Activated CD4-positive, alpha-beta T cell treated with anti-CD3 and anti-CD28 coated beads for 36 hours (primary cell): ENCODE measurements at regions not wholly inside any gene's neighbourhood (a gene's known extent, or its start where the extent isn't known, plus 50 kb on each side); places are given as distances from the start of the nearest gene placed in this dataset.

Source experiments
- ATAC-seq: fragments of 200-7000 bp; cut with Tn5 transposase; one replicate; pipeline ENCODE4 v1.10.0; 2021; ENCODE audit warnings: mild to moderate bottlenecking, moderate library complexity
- CTCF ChIA-PET: fragments of 350-600 bp; sonication (Branson Sonifier 250); formaldehyde crosslinking; loops from one replicate; lab custom pipeline; 2021; ENCODE audit warnings: antibody characterized with exemption; lab: Charles Lee
- POLR2A ChIA-PET: fragments of 350-600 bp; sonication (Branson Sonifier 250); formaldehyde crosslinking; loops from one replicate; lab custom pipeline; 2021; ENCODE audit warnings: antibody characterized with exemption, inconsistent platforms; lab: Charles Lee
- DNase-seq: peaks from one replicate; pipeline ENCODE4 v3.0.0-alpha.2; 2020
- H3K27ac Mint-ChIP-seq: one replicate; pipeline ENCODE4 v1.8.0; 2021; ENCODE audit warnings: mixed read lengths
- H3K27me3 Mint-ChIP-seq: one replicate; pipeline ENCODE4 v1.8.0; 2021; ENCODE audit warnings: mixed read lengths
- H3K36me3 Mint-ChIP-seq: one replicate; pipeline ENCODE4 v1.8.0; 2021; ENCODE audit warnings: low read depth, mixed read lengths
- H3K4me1 Mint-ChIP-seq: one replicate; pipeline ENCODE4 v1.8.0; 2021; ENCODE audit warnings: mixed read lengths
- H3K4me3 Mint-ChIP-seq: one replicate; pipeline ENCODE4 v1.8.0; 2021; ENCODE audit warnings: mild to moderate bottlenecking, moderate library complexity, mixed read lengths
- H3K9me3 Mint-ChIP-seq: one replicate; pipeline ENCODE4 v1.8.0; 2021; ENCODE audit warnings: low read depth, mixed read lengths
- intact Hi-C, 2 experiments: fragments of 100-400 bp; cut with DNase I in 1 of 2; cut with micrococcal nuclease in 1 of 2; formaldehyde crosslinking; loops; one replicate each; pipeline versions ENCODE4 v1.14.2 to v1.15.1; 2022 to 2024; cut with DNase I, micrococcal nuclease

GRCh38 chr12:92546635-92547348, 156.0 kb upstream of the PLEKHG7 start:
- Mint-ChIP-seq H3K9me3 (peaks cover 8% of the 10 kb centered on the region), H3K4me1 (peaks cover 23% of the 10 kb centered on the region), H3K27me3 (no peaks in the 10 kb centered on the region), H3K36me3 (peaks cover 2% of the 10 kb centered on the region), H3K4me3 (no peak overlapping the region), H3K27ac (no peak overlapping the region)
- ChIA-PET CTCF (interaction anchor here (0.7 to 1.7 kb wide), 3 partner anchors 11 to 166 kb away, joined by 3 to 7 read pairs (median 4); no protein-coding TSS in a partner anchor), POLR2A (no interaction called here)
- no peak for ATAC-seq
- no peak for DNase-seq
- intact Hi-C loops = no loop called here

DNA sequence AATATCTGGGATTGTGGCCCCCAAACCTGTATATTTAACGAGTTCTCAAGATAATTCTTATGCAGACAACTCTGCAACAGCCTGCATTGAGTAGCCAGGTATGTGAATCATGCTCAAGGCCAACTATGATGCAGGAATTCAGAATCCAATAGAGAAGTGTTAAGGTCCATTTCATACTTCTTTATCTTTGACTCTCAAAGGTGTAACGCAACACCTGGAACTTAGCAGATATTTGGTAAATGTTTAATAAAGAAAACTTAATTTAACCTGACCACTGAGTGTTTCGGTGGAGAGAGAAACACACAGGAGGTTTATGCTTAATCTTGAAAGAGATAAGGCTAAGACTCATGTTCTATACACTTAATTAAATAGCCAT, 156.5 kb upstream of the PLEKHG7 start:
- no peak overlapping the region for H3K27ac Mint-ChIP-seq
- H3K9me3 Mint-ChIP-seq = peaks cover 10% of the 10 kb centered on the region
- H3K4me3 Mint-ChIP-seq = no peak overlapping the region
- intact Hi-C loops = no loop called here
- POLR2A ChIA-PET = interaction anchor here (0.6 kb wide), 1 partner anchor 30 kb away, joined by 3 read pairs; no protein-coding TSS in a partner anchor
- H3K4me1 Mint-ChIP-seq = peaks cover 26% of the 10 kb centered on the region
- no peaks in the 10 kb centered on the region for H3K27me3 Mint-ChIP-seq
- no peak for ATAC-seq
- DNase-seq = no peak
- CTCF ChIA-PET = interaction anchor here (1.6 to 1.7 kb wide), 2 partner anchors 12 to 44 kb away, joined by 4 to 7 read pairs; no protein-coding TSS in a partner anchor
- H3K36me3 Mint-ChIP-seq = peaks cover 2% of the 10 kb centered on the region

DNA sequence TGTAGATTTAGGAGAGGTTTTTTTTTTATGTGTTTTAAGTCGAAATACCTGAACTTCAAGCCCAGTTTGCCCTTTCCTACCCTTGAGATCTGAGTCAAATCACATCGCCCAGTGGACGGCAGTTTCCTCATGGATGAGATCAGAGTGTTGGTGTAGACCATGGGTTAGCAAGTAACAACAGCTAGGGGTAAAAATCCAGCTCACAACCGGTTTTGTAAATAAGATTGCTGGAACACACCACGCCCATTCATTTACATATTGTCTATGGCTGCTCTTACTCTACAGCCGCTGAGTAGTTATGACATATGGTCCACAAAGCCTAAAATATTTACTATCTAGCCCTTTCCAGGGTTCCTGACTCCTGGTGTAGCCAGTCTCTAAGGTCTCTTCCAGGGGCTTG, 158.5 kb upstream of the PLEKHG7 start:
- H3K4me3 Mint-ChIP-seq = no peak overlapping the region
- ATAC-seq (no peak), DNase-seq (no peak)
- H3K27me3 Mint-ChIP-seq = no peaks in the 10 kb centered on the region
- CTCF ChIA-PET = interaction anchor here (0.7 kb wide), 2 partner anchors 49 to 140 kb away, joined by 3 to 5 read pairs; no protein-coding TSS in a partner anchor
- H3K9me3 Mint-ChIP-seq = peaks cover 5% of the 10 kb centered on the region
- H3K36me3 Mint-ChIP-seq = peaks cover 2% of the 10 kb centered on the region
- intact Hi-C loops = no loop called here
- POLR2A ChIA-PET = interaction anchor here (0.5 kb wide), 1 partner anchor 763 kb away, joined by 3 read pairs; no protein-coding TSS in a partner anchor
- H3K4me1 Mint-ChIP-seq = peaks cover 44% of the 10 kb centered on the region
- H3K27ac Mint-ChIP-seq = no peak overlapping the region

- Mint-ChIP-seq H3K4me1 (peaks cover 48% of the 10 kb centered on the region), H3K27ac (no peak overlapping the region), H3K9me3 (peaks cover 3% of the 10 kb centered on the region), H3K27me3 (no peaks in the 10 kb centered on the region), H3K4me3 (no peak overlapping the region), H3K36me3 (peaks cover under 1% of the 10 kb centered on the region)
- no peak for ATAC-seq
- intact Hi-C loops = no loop called here
- ChIA-PET CTCF (interaction anchor here (0.5 kb wide), 1 partner anchor 135 kb away, joined by 7 read pairs; no protein-coding TSS in a partner anchor), POLR2A (interaction anchor here (0.5 kb wide), 1 partner anchor 762 kb away, joined by 3 read pairs; no protein-coding TSS in a partner anchor)
- no peak for DNase-seq
Observed at GRCh38 chr12:92543840-92544239, 158.9 kb upstream of the PLEKHG7 start.

DNA sequence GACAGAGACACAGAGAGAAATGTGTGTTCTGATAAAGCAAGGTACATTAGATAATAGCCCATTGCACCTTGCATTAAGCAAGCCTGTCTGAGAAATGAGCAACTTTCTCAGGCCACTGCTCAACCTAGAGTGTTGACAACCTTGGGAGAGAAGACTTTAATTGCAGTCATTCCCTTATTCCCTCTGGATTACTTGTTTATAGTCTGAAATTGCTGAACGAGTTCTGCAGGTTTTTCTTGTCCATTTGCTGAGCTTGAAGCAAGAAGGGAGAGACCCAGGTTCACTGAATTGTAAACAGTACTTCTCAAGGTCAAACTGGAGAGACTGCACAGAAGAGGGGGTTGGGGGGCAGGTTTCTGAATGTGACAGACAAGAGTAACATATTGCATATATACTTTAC, 159.4 kb upstream of the PLEKHG7 start:
- H3K4me1 Mint-ChIP-seq = peaks cover 50% of the 10 kb centered on the region
- CTCF ChIA-PET = interaction anchor here (0.5 kb wide), 1 partner anchor 135 kb away, joined by 7 read pairs; no protein-coding TSS in a partner anchor
- DNase-seq (no peak), ATAC-seq (no peak)
- peaks cover 1% of the 10 kb centered on the region for H3K9me3 Mint-ChIP-seq
- intact Hi-C loops = no loop called here
- no peaks in the 10 kb centered on the region for H3K36me3 Mint-ChIP-seq
- POLR2A ChIA-PET = no interaction called here
- no peaks in the 10 kb centered on the region for H3K27me3 Mint-ChIP-seq
- H3K4me3 Mint-ChIP-seq = no peak overlapping the region
- no peak overlapping the region for H3K27ac Mint-ChIP-seq

DNA sequence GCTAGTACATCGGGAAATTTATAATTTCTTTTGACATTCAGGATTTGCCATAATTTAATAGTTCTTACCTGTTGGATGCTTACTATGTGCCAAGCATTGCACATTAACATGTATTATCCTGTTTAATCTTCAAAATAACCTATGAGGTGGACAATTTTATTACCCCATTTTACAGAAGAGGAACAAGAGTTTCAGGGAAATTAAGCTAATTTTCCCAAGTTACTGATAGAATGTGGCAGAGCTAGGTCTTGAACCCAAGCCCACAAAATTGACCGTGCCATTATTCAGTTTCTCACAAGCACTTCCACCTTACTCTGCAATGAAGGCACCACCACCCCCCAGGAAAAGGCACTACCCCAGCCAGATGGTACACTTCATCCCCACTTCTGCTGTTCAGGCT, 161.1 kb upstream of the PLEKHG7 start:
- intact Hi-C loops = no loop called here
- no peaks in the 10 kb centered on the region for H3K36me3 Mint-ChIP-seq
- no peak overlapping the region for H3K4me3 Mint-ChIP-seq
- peaks cover 60% of the 10 kb centered on the region for H3K4me1 Mint-ChIP-seq
- ATAC-seq (no peak), DNase-seq (no peak)
- ChIA-PET POLR2A (no interaction called here), CTCF (interaction anchor here (1.8 kb wide), 1 partner anchor 36 kb away, joined by 4 read pairs; no protein-coding TSS in a partner anchor)
- peak overlapping the region; percentile 7 for H3K27ac Mint-ChIP-seq
- H3K9me3 Mint-ChIP-seq = peaks cover 1% of the 10 kb centered on the region
- H3K27me3 Mint-ChIP-seq = no peaks in the 10 kb centered on the region

GRCh38 chr12:92540782-92541423, 161.9 kb upstream of the PLEKHG7 start:
- peak overlapping the region; percentile 92 for H3K27ac Mint-ChIP-seq
- DNase-seq = no peak
- intact Hi-C loops = no loop called here

GRCh38 chr12:92539976-92540781, 162.6 kb upstream of the PLEKHG7 start:
- peak; percentile 37 for DNase-seq
- POLR2A ChIA-PET = interaction anchor here (0.6 kb wide), 1 partner anchor 442 kb away, joined by 8 read pairs; no protein-coding TSS in a partner anchor
- intact Hi-C loops = loop anchor here (1.0 to 2.0 kb wide), 6 partner anchors 11 to 37 kb away; no protein-coding TSS in a partner anchor
- H3K36me3 Mint-ChIP-seq = no peaks in the 10 kb centered on the region
- peaks cover 65% of the 10 kb centered on the region for H3K4me1 Mint-ChIP-seq
- H3K4me3 Mint-ChIP-seq = no peak overlapping the region
- peak overlapping the region; percentile 92 for H3K27ac Mint-ChIP-seq
- peaks cover 1% of the 10 kb centered on the region for H3K9me3 Mint-ChIP-seq
- no peaks in the 10 kb centered on the region for H3K27me3 Mint-ChIP-seq
- CTCF ChIA-PET = interaction anchor here (1.1 to 1.8 kb wide), 2 partner anchors 20 to 35 kb away, joined by 4 read pairs; no protein-coding TSS in a partner anchor
- ATAC-seq = peak; percentile 16

More at GRCh38 chr12:92540782-92541423, 161.9 kb upstream of the PLEKHG7 start:
- ChIA-PET POLR2A (interaction anchor here (0.6 kb wide), 1 partner anchor 442 kb away, joined by 8 read pairs; no protein-coding TSS in a partner anchor), CTCF (interaction anchor here (1.1 to 1.8 kb wide), 2 partner anchors 19 to 35 kb away, joined by 4 read pairs; no protein-coding TSS in a partner anchor)
- ATAC-seq = no peak
- peaks cover 65% of the 10 kb centered on the region for H3K4me1 Mint-ChIP-seq
- H3K36me3 Mint-ChIP-seq = no peaks in the 10 kb centered on the region
- H3K4me3 Mint-ChIP-seq = no peak overlapping the region
- peaks cover 1% of the 10 kb centered on the region for H3K9me3 Mint-ChIP-seq
- H3K27me3 Mint-ChIP-seq = no peaks in the 10 kb centered on the region

GRCh38 chr12:92539110-92539749, 163.6 kb upstream of the PLEKHG7 start:
- H3K4me1 Mint-ChIP-seq = peaks cover 60% of the 10 kb centered on the region
- ATAC-seq (peak; percentile 77), DNase-seq (peak; percentile 43)
- ChIA-PET POLR2A (interaction anchor here (1.0 kb wide), 1 partner anchor 33 kb away, joined by 3 read pairs; no protein-coding TSS in a partner anchor), CTCF (no interaction called here)
- H3K4me3 Mint-ChIP-seq = no peak overlapping the region
- peaks cover 1% of the 10 kb centered on the region for H3K9me3 Mint-ChIP-seq
- H3K27ac Mint-ChIP-seq = peak overlapping the region; percentile 92
- H3K36me3 Mint-ChIP-seq = no peaks in the 10 kb centered on the region
- intact Hi-C loops = loop anchor here (1.0 to 2.0 kb wide), 6 partner anchors 12 to 36 kb away; no protein-coding TSS in a partner anchor
- H3K27me3 Mint-ChIP-seq = no peaks in the 10 kb centered on the region

- no peak overlapping the region for H3K4me3 Mint-ChIP-seq
- peak overlapping the region; percentile 78 for H3K27ac Mint-ChIP-seq
- ChIA-PET CTCF (interaction anchor here (0.6 kb wide), 1 partner anchor 239 kb away, joined by 3 read pairs; no protein-coding TSS in a partner anchor), POLR2A (no interaction called here)
- peaks cover 50% of the 10 kb centered on the region for H3K4me1 Mint-ChIP-seq
- no peaks in the 10 kb centered on the region for H3K36me3 Mint-ChIP-seq
- DNase-seq = no peak
- ATAC-seq = no peak
- intact Hi-C loops = no loop called here
- peaks cover 1% of the 10 kb centered on the region for H3K9me3 Mint-ChIP-seq
- H3K27me3 Mint-ChIP-seq = no peaks in the 10 kb centered on the region
Observed at GRCh38 chr12:92537290-92537960, 165.4 kb upstream of the PLEKHG7 start.
